ENCODE measurements at regions not wholly inside any gene's neighbourhood (a gene's known extent, or its start where the extent isn't known, plus 50 kb on each side); places are given as distances from the start of the nearest gene placed in this dataset.

DNA sequence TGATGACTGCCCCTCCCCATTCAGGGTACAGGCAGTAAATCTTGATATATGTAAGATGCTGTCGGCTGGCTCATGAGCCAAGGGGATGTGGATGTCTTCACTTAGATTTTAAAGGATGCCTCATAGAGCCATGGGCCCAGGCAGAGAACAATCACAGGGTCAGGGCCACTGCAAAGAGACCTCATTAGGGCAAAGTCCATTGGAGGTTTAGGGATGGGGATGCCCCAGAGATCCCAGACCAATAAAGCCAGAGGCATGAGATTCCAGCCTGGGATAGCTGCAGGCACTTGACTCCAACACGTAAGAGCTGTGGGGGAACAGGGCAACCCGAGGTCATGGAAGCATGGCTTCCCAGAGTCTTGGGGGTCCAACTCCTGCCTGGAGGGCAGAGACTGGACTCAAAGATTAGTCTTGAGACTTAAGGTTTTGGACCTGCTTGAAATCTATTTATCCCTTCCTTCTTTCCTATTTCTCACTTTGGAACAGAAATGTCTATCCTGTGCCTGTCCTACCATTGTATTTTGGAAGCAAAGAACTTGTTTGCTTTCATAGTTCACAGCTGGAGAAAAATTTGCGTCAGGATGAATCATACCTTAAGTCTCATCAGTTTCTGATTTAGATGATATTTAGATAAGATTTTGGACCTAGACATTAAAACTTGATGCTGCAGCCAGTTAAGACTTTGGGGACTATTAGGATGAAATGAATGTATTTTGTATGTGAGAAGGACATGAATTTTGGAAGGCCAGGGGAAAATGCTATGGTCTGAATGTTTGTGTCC, 101.3 kb upstream of the ADRA1B start (continued):
- TF ChIP-seq NFYA (IDR thresholded peaks at IDR 0.05; ENCODE audit: borderline replicate concordance, low read depth, low read length): no peak
- TF ChIP-seq, protein P1, sequence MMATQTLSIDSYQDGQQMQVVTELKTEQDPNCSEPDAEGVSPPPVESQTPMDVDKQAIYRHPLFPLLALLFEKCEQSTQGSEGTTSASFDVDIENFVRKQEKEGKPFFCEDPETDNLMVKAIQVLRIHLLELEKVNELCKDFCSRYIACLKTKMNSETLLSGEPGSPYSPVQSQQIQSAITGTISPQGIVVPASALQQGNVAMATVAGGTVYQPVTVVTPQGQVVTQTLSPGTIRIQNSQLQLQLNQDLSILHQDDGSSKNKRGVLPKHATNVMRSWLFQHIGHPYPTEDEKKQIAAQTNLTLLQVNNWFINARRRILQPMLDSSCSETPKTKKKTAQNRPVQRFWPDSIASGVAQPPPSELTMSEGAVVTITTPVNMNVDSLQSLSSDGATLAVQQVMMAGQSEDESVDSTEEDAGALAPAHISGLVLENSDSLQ (IDR thresholded peaks at IDR 0.05): no peak
- no peak for TF ChIP-seq MLLT1 (IDR thresholded peaks at IDR 0.05)

GRCh38 chr5:159817262-159818029, 98.8 kb upstream of the ADRA1B start:
- no peaks in the 10 kb centered on the region for H3K9me3 ChIP-seq (replicated peaks; ENCODE audit: control insufficient read depth, insufficient read depth, low read length)
- FAIRE-seq: no peak
- no peaks in the 10 kb centered on the region for H3K36me3 ChIP-seq (ENCODE audit: control insufficient read depth in 2 of 2, insufficient read depth in 2 of 2, low read length in 1 of 2)
- no peak for ATAC-seq
- H4K20me1 ChIP-seq (ENCODE audit: control insufficient read depth, insufficient read depth): no peaks in the 10 kb centered on the region
- no peak for DNase-seq (ENCODE audit: low read depth, low spot score)
- ChIA-PET POLR2A (no interaction called here), RAD21 (ENCODE audit: unreplicated experiment) (no interaction called here), CTCF (no interaction called here), SMC1A (ENCODE audit: uncharacterized antibody, unreplicated experiment) (interaction anchor here (0.7 kb wide), 1 partner anchor 96 kb away, joined by 3 read pairs; no protein-coding TSS in a partner anchor)
- no peak overlapping the region for H2AFZ ChIP-seq (ENCODE audit: control insufficient read depth, low read depth, low read length)
- in situ Hi-C loops (cut with MboI) (no loop called here), intact Hi-C loops (cut with micrococcal nuclease; ENCODE audit: unreplicated experiment) (no loop called here)
- no peak overlapping the region for H3K4me2 ChIP-seq (ENCODE audit: control insufficient read depth, insufficient read depth)
- no peak overlapping the region for H3K27ac ChIP-seq (ENCODE audit: control insufficient read depth, insufficient read depth)
- TF ChIP-seq RBBP5 (conservative IDR thresholded peaks at IDR 0.05) (no peak), BMI1 (IDR thresholded peaks at IDR 0.05; ENCODE audit: borderline replicate concordance) (no peak), SMC3 (IDR thresholded peaks at IDR 0.05; ENCODE audit: borderline replicate concordance, low read length) (no peak), IRF4 (IDR thresholded peaks at IDR 0.05; ENCODE audit: low read depth, low read length) (no peak), GABPA (IDR thresholded peaks at IDR 0.05; ENCODE audit: low read depth) (no peak), ZBTB33 (IDR thresholded peaks at IDR 0.05) (no peak), YY1 (IDR thresholded peaks at IDR 0.05; ENCODE audit: low read depth, low read length) (no peak), ZNF592 (IDR thresholded peaks at IDR 0.05) (no peak)
- no peaks in the 10 kb centered on the region for H3K79me2 ChIP-seq (ENCODE audit: control insufficient read depth, insufficient read depth, low read length)
- H3K4me1 ChIP-seq (ENCODE audit: control insufficient read depth, insufficient read depth, low read length): no peaks in the 10 kb centered on the region
- no peaks in the 10 kb centered on the region; a peak in 1 of 4 replicates for H3K27me3 ChIP-seq (replicated peaks in 1 of 2; ENCODE audit: control insufficient read depth in 2 of 2, insufficient read depth in 2 of 2, low read length in 1 of 2)
- no peak overlapping the region for H3K4me3 ChIP-seq
- 20% methylated on average over 5 of the region's 5 CpGs for WGBS (ENCODE audit: insufficient coverage, insufficient replicate concordance, low lambda C conversion rate, missing lambda C conversion rate)
- BruUV-seq (replicated peaks): no TSS peak
- no peak overlapping the region for H3K9ac ChIP-seq (ENCODE audit: control insufficient read depth, insufficient read depth, low read length)

Measured in GM12878 (cell line).